ENCODE measurements at regions not wholly inside any gene's neighbourhood (a gene's known extent, or its start where the extent isn't known, plus 50 kb on each side); places are given as distances from the start of the nearest gene placed in this dataset.

- ATAC-seq (ENCODE audit: low read depth) (no peak), DNase-seq (no peak)
- intact Hi-C loops (cut with micrococcal nuclease), result no loop called here
- H3K9ac ChIP-seq (ENCODE audit: low read length), result no peak overlapping the region
- Mint-ChIP-seq H3K4me1 (peaks cover 3% of the 10 kb centered on the region), H3K27ac (no peak overlapping the region), H3K4me3 (no peak overlapping the region), H3K9me3 (ENCODE audit: insufficient read depth) (no peaks in the 10 kb centered on the region), H3K27me3 (peaks cover 7% of the 10 kb centered on the region)
- no peaks in the 10 kb centered on the region for H3K36me3 ChIP-seq (replicated peaks in 1 of 2; ENCODE audit: control extremely low read depth in 1 of 2, control insufficient read depth in 1 of 2, extremely low read depth in 1 of 2, insufficient read depth in 2 of 2, low read length in 1 of 2)
- no peak overlapping the region for H2AFZ ChIP-seq (ENCODE audit: insufficient read depth, low read depth, low read length, poor library complexity, severe bottlenecking)
- no peak overlapping the region for H3K27ac ChIP-seq (ENCODE audit: low read length in 2 of 2)
- H4K20me1 ChIP-seq (ENCODE audit: control insufficient read depth, insufficient read depth, low read length, poor library complexity, severe bottlenecking), result no peaks in the 10 kb centered on the region
- ChIA-PET CTCF (no interaction called here), POLR2A (no interaction called here)
- no peak overlapping the region for H3K4me3 ChIP-seq (ENCODE audit: control extremely low read depth in 1 of 5, extremely low read depth in 1 of 5, insufficient read depth in 1 of 5, low read depth in 2 of 5, low read length in 4 of 5)
- 89% methylated on average over 5 of the region's 10 CpGs for WGBS (ENCODE audit: insufficient coverage)
- H3K27me3 ChIP-seq (replicated peaks in 1 of 4; ENCODE audit: control extremely low read depth in 1 of 4, control insufficient read depth in 3 of 4, insufficient read depth in 4 of 4, low read length in 3 of 4), result no peaks in the 10 kb centered on the region
- H3K9me3 ChIP-seq (ENCODE audit: control extremely low read depth in 1 of 3, control insufficient read depth in 2 of 3, insufficient read depth in 1 of 3, low read length in 2 of 3), result no peaks in the 10 kb centered on the region
- no peaks in the 10 kb centered on the region for H3K4me1 ChIP-seq (ENCODE audit: control insufficient read depth in 2 of 2, insufficient read depth in 2 of 2, low read length in 2 of 2)
- TF ChIP-seq EZH2 (IDR thresholded peaks at IDR 0.05; ENCODE audit: borderline replicate concordance, insufficient read depth, low read depth, low read length, poor library complexity, severe bottlenecking) (no peak), CTCF (IDR thresholded peaks at IDR 0.05) (no peak)
- H3K4me2 ChIP-seq (replicated peaks; ENCODE audit: low read depth, low read length, poor library complexity, severe bottlenecking), result no peak overlapping the region
- no peaks in the 10 kb centered on the region for H3K79me2 ChIP-seq (ENCODE audit: control insufficient read depth, insufficient read depth, low read length)
Observed at GRCh38 chr11:105219269-105219668, 79.7 kb upstream of the CARD18 start.

- TF ChIP-seq EZH2 (IDR thresholded peaks at IDR 0.05; ENCODE audit: borderline replicate concordance, insufficient read depth, low read depth, low read length, poor library complexity, severe bottlenecking) (no peak), CTCF (IDR thresholded peaks at IDR 0.05) (no peak)
Observed at GRCh38 chr11:105215528-105215927, 76.0 kb upstream of the CARD18 start.

More at GRCh38 chr11:105215528-105215927, 76.0 kb upstream of the CARD18 start:
- Mint-ChIP-seq H3K27ac (no peak overlapping the region), H3K4me1 (peaks cover 5% of the 10 kb centered on the region), H3K27me3 (peaks cover 11% of the 10 kb centered on the region), H3K9me3 (ENCODE audit: insufficient read depth) (no peaks in the 10 kb centered on the region), H3K4me3 (no peak overlapping the region)
- ChIA-PET POLR2A (no interaction called here), CTCF (no interaction called here)
- no peaks in the 10 kb centered on the region for H3K79me2 ChIP-seq (ENCODE audit: control insufficient read depth, insufficient read depth, low read length)
- H2AFZ ChIP-seq (ENCODE audit: insufficient read depth, low read depth, low read length, poor library complexity, severe bottlenecking), result no peak overlapping the region
- DNase-seq (no peak), ATAC-seq (ENCODE audit: low read depth) (no peak)
- no peak overlapping the region for H3K9ac ChIP-seq (ENCODE audit: low read length)
- H3K36me3 ChIP-seq (replicated peaks in 1 of 2; ENCODE audit: control extremely low read depth in 1 of 2, control insufficient read depth in 1 of 2, extremely low read depth in 1 of 2, insufficient read depth in 2 of 2, low read length in 1 of 2), result no peaks in the 10 kb centered on the region
- H4K20me1 ChIP-seq (ENCODE audit: control insufficient read depth, insufficient read depth, low read length, poor library complexity, severe bottlenecking), result no peaks in the 10 kb centered on the region
- H3K4me3 ChIP-seq (ENCODE audit: control extremely low read depth in 1 of 5, extremely low read depth in 1 of 5, insufficient read depth in 1 of 5, low read depth in 2 of 5, low read length in 4 of 5), result no peak overlapping the region
- no peaks in the 10 kb centered on the region for H3K27me3 ChIP-seq (replicated peaks in 1 of 4; ENCODE audit: control extremely low read depth in 1 of 4, control insufficient read depth in 3 of 4, insufficient read depth in 4 of 4, low read length in 3 of 4)
- no CpG with 5 or more reads among the region's 1 CpG for WGBS (ENCODE audit: insufficient coverage)
- no peaks in the 10 kb centered on the region for H3K4me1 ChIP-seq (ENCODE audit: control insufficient read depth in 2 of 2, insufficient read depth in 2 of 2, low read length in 2 of 2)
- no peaks in the 10 kb centered on the region for H3K9me3 ChIP-seq (ENCODE audit: control extremely low read depth in 1 of 3, control insufficient read depth in 2 of 3, insufficient read depth in 1 of 3, low read length in 2 of 3)
- H3K4me2 ChIP-seq (replicated peaks; ENCODE audit: low read depth, low read length, poor library complexity, severe bottlenecking), result no peak overlapping the region
- intact Hi-C loops (cut with micrococcal nuclease), result no loop called here
- no peak overlapping the region for H3K27ac ChIP-seq (ENCODE audit: low read length in 2 of 2)

Measured in B cell (primary cell).